Naive B cell (primary cell): ENCODE measurements at regions not wholly inside any gene's neighbourhood (a gene's known extent, or its start where the extent isn't known, plus 50 kb on each side); places are given as distances from the start of the nearest gene placed in this dataset.

Source experiments
- ATAC-seq, 2 donors: fragments of 150-1000 bp; cut with Tn5 transposase; 2 replicates each; pipeline ENCODE4 v1.10.0; 2021; ENCODE audit warnings: low read depth in 2 of 2, mild to moderate bottlenecking in 2 of 2, moderate library complexity in 2 of 2
- DNase-seq: peaks from one replicate; pipeline ENCODE4 v3.0.0; 2022
- H3K27ac Mint-ChIP-seq, 6 donors: one replicate each; pipeline ENCODE4 v1.8.0; 2020 to 2022; ENCODE audit warnings: mild to moderate bottlenecking in 6 of 6, mixed read lengths in 6 of 6, moderate library complexity in 5 of 6, inconsistent platforms in 2 of 6
- H3K27me3 Mint-ChIP-seq, 3 donors: one replicate each; pipeline ENCODE4 v1.8.0; 2021 to 2022; ENCODE audit warnings: mixed read lengths in 3 of 3, mild to moderate bottlenecking in 1 of 3
- H3K36me3 Mint-ChIP-seq, 2 donors: one replicate each; pipeline ENCODE4 v1.8.0; 2020 to 2022; ENCODE audit warnings: mixed read lengths in 2 of 2, inconsistent platforms in 1 of 2, mild to moderate bottlenecking in 1 of 2
- H3K4me1 Mint-ChIP-seq, 3 donors: one replicate each; pipeline ENCODE4 v1.8.0; 2020 to 2022; ENCODE audit warnings: mixed read lengths in 3 of 3, inconsistent platforms in 1 of 3, mild to moderate bottlenecking in 1 of 3, moderate library complexity in 1 of 3
- H3K4me3 Mint-ChIP-seq, 8 donors: one replicate each; pipeline ENCODE4 v1.8.0; 2020 to 2022; ENCODE audit warnings: mild to moderate bottlenecking in 8 of 8, mixed read lengths in 8 of 8, moderate library complexity in 8 of 8, inconsistent platforms in 2 of 8
- H3K9me3 Mint-ChIP-seq, 7 donors: one replicate each; pipeline ENCODE4 v1.8.0; 2020 to 2022; ENCODE audit warnings: mixed read lengths in 7 of 7, mild to moderate bottlenecking in 5 of 7, inconsistent platforms in 2 of 7, moderate library complexity in 1 of 7

- DNase-seq: no peak
- no peak overlapping the region for H3K27ac Mint-ChIP-seq
- no peaks in the 10 kb centered on the region for H3K4me1 Mint-ChIP-seq
- no peak overlapping the region for H3K4me3 Mint-ChIP-seq
- H3K36me3 Mint-ChIP-seq: no peaks in the 10 kb centered on the region
- peaks cover 4 to 18% (median 12%) of the 10 kb centered on the region in 7 donors for H3K9me3 Mint-ChIP-seq
- no peaks in the 10 kb centered on the region for H3K27me3 Mint-ChIP-seq
- no peak for ATAC-seq
Measured at GRCh38 chr4:187929024-187929423, 66.5 kb upstream of the ZFP42 start.

- Mint-ChIP-seq H3K27ac (peak overlapping the region in 1 of 6 donors; percentile 64), H3K4me3 (no peak overlapping the region), H3K9me3 (peaks cover 4 to 32% (median 16%) of the 10 kb centered on the region in 7 donors), H3K4me1 (no peaks in the 10 kb centered on the region), H3K36me3 (peaks cover 0 to 5% of the 10 kb centered on the region in 2 donors), H3K27me3 (no peaks in the 10 kb centered on the region)
- ATAC-seq (no peak), DNase-seq (no peak)
Measured at GRCh38 chr4:187934766-187935165, 60.8 kb upstream of the ZFP42 start.

- Mint-ChIP-seq H3K27me3 (no peaks in the 10 kb centered on the region), H3K4me1 (no peaks in the 10 kb centered on the region), H3K27ac (no peak overlapping the region), H3K9me3 (peaks cover 0 to 30% (median 13%) of the 10 kb centered on the region in 7 donors), H3K4me3 (no peak overlapping the region), H3K36me3 (peaks cover 0 to 5% of the 10 kb centered on the region in 2 donors)
- DNase-seq: no peak
- ATAC-seq: no peak
Measured at GRCh38 chr4:187937557-187937956, 58.0 kb upstream of the ZFP42 start.

GRCh38 chr4:187940299-187940698 lies 55.3 kb upstream of the ZFP42 start:
- Mint-ChIP-seq H3K9me3 (peaks cover 0 to 21% (median 13%) of the 10 kb centered on the region in 7 donors), H3K4me3 (no peak overlapping the region), H3K36me3 (peaks cover 0 to 5% of the 10 kb centered on the region in 2 donors), H3K27ac (no peak overlapping the region), H3K4me1 (no peaks in the 10 kb centered on the region), H3K27me3 (no peaks in the 10 kb centered on the region)
- DNase-seq (no peak), ATAC-seq (no peak)

- Mint-ChIP-seq H3K4me1 (no peaks in the 10 kb centered on the region), H3K27ac (no peak overlapping the region), H3K4me3 (no peak overlapping the region), H3K27me3 (no peaks in the 10 kb centered on the region), H3K36me3 (peaks cover 0 to 1% of the 10 kb centered on the region in 2 donors), H3K9me3 (peaks cover 2 to 21% (median 9%) of the 10 kb centered on the region in 7 donors)
- ATAC-seq (no peak), DNase-seq (no peak)
Measured at GRCh38 chr4:187942968-187943367, 52.6 kb upstream of the ZFP42 start.

GRCh38 chr4:187944179-187944578 lies 51.4 kb upstream of the ZFP42 start:
- Mint-ChIP-seq H3K4me1 (no peaks in the 10 kb centered on the region), H3K9me3 (peaks cover 2 to 21% (median 9%) of the 10 kb centered on the region in 7 donors), H3K36me3 (no peaks in the 10 kb centered on the region), H3K27ac (no peak overlapping the region), H3K4me3 (no peak overlapping the region), H3K27me3 (no peaks in the 10 kb centered on the region)
- DNase-seq (no peak), ATAC-seq (no peak)
